GM12878 (cell line): ENCODE measurements at regions not wholly inside any gene's neighbourhood (a gene's known extent, or its start where the extent isn't known, plus 50 kb on each side); places are given as distances from the start of the nearest gene placed in this dataset.

ENCODE experiments used
- ATAC-seq: fragments of 200-7000 bp; cut with Tn5 transposase; 3 replicates; pipeline ENCODE4 v1.9.1; 2020; ENCODE audit warnings: mild to moderate bottlenecking, moderate library complexity
- BruUV-seq: library from RNA; stranded (reverse); fragments of 400-500 nt; replicated peaks from 2 replicates; lab custom pipeline; 2021; lab: Mats Ljungman, UMichigan
- CTCF ChIA-PET: fragments of 300-600 bp; sonication (Branson Sonifier 250); formaldehyde crosslinking; extraction: SDS; loops from one replicate; lab custom pipeline; 2021; ENCODE audit warnings: inconsistent platforms; lab: Yijun Ruan, JAX
- POLR2A ChIA-PET: fragments of 350-600 bp; formaldehyde crosslinking; extraction: SDS; loops from one replicate; lab custom pipeline; 2021; ENCODE audit warnings: inconsistent platforms; lab: Charles Lee
- RAD21 ChIA-PET: fragments of 300-600 bp; sonication (Branson Sonifier 250); formaldehyde crosslinking; loops from one replicate; lab custom pipeline; 2023; ENCODE audit warnings: antibody characterized with exemption; ENCODE audit not compliant: unreplicated experiment; lab: Charles Lee
- SMC1A ChIA-PET: fragments of 300-600 bp; sonication (Branson Sonifier 250); formaldehyde crosslinking; loops from one replicate; lab custom pipeline; 2023; ENCODE audit not compliant: unreplicated experiment, uncharacterized antibody; lab: Charles Lee
- DNase-seq: peaks from one replicate; pipeline ENCODE4 v3.0.0-alpha.2; 2011; ENCODE audit warnings: low read depth, low spot score
- FAIRE-seq: peaks from 3 replicates; lab custom pipeline; 2011; peaks lifted over from hg19 to GRCh38; lab: Jason Lieb, UNC
- H2AFZ ChIP-seq: 2 replicates; pipeline ENCODE4 v1.6.0; 2011; ENCODE audit warnings: low read depth, low read length, control low read depth; ENCODE audit not compliant: control insufficient read depth
- H3K27ac ChIP-seq: 2 replicates; pipeline ENCODE4 v1.5.1; 2011; ENCODE audit warnings: control low read depth; ENCODE audit not compliant: control insufficient read depth, insufficient read depth
- H3K27me3 ChIP-seq, 2 experiments: replicated peaks in 1 of 2; 2 replicates each; pipeline versions ENCODE4 v1.6.0 to v1.6.1; 2011; ENCODE audit warnings: low read length in 1 of 2; ENCODE audit not compliant: control insufficient read depth in 2 of 2, insufficient read depth in 2 of 2
- H3K36me3 ChIP-seq, 2 experiments: 2 replicates each; pipeline ENCODE4 v1.5.1; 2011; ENCODE audit warnings: low read length in 1 of 2; ENCODE audit not compliant: control insufficient read depth in 2 of 2, insufficient read depth in 2 of 2
- H3K4me1 ChIP-seq: 2 replicates; pipeline ENCODE4 v1.6.1; 2011; ENCODE audit warnings: mild to moderate bottlenecking, low read length, moderate library complexity, mixed read lengths; ENCODE audit not compliant: control insufficient read depth, insufficient read depth
- H3K4me2 ChIP-seq: 2 replicates; pipeline ENCODE4 v1.6.0; 2011; ENCODE audit warnings: control low read depth; ENCODE audit not compliant: control insufficient read depth, insufficient read depth
- H3K4me3 ChIP-seq: fragments of 200-600 bp; sonication (generic); 2 replicates; pipeline ENCODE4 v1.5.1; 2016
- H3K79me2 ChIP-seq: 2 replicates; pipeline ENCODE4 v1.6.0; 2011; ENCODE audit warnings: low read length; ENCODE audit not compliant: control insufficient read depth, insufficient read depth
- H3K9ac ChIP-seq: 2 replicates; pipeline ENCODE4 v1.8.0; 2011; ENCODE audit warnings: low read length, control low read depth, mixed read lengths; ENCODE audit not compliant: control insufficient read depth, insufficient read depth
- H3K9me3 ChIP-seq: replicated peaks from 3 replicates; pipeline ENCODE4 v1.5.1; 2011; ENCODE audit warnings: mild to moderate bottlenecking, low read length; ENCODE audit not compliant: control insufficient read depth, insufficient read depth
- H4K20me1 ChIP-seq: 2 replicates; pipeline ENCODE4 v1.6.0; 2011; ENCODE audit not compliant: control insufficient read depth, insufficient read depth
- CREB1 ChIP-seq: IDR thresholded peaks from 2 replicates; pipeline ENCODE4 v1.6.1; 2012; ENCODE audit warnings: low read depth, mild to moderate bottlenecking, inconsistent platforms
- CUX1 ChIP-seq: IDR thresholded peaks from 2 replicates; pipeline ENCODE4 v1.6.1; 2012; ENCODE audit warnings: improper control_type of control experiment, low read depth, low read length; ENCODE audit not compliant: insufficient replicate concordance
- ETV6 ChIP-seq, 2 experiments: fragments of 450-650 bp in 1 of 2; IDR thresholded peaks in 1 of 2; conservative IDR thresholded peaks in 1 of 2; 2 replicates each; pipeline ENCODE4 v1.6.1; 2014; ENCODE audit warnings: antibody characterized with exemption in 1 of 2, borderline replicate concordance in 1 of 2, low read depth in 1 of 2, mild to moderate bottlenecking in 1 of 2, moderate library complexity in 1 of 2
- PML ChIP-seq: IDR thresholded peaks from 2 replicates; pipeline ENCODE4 v1.6.1; 2012; ENCODE audit warnings: low read length, inconsistent platforms
- TCF12 ChIP-seq: IDR thresholded peaks from 2 replicates; pipeline ENCODE4 v1.6.1; 2011; ENCODE audit warnings: low read depth, mild to moderate bottlenecking, low read length
- WGBS: methylation state at CpG from one replicate; pipeline ENCODE4 v1.1.6; 2016; ENCODE audit warnings: low lambda C conversion rate; ENCODE audit not compliant: insufficient replicate concordance, insufficient coverage; ENCODE audit errors: missing lambda C conversion rate; 5-methylcytosine and 5-hydroxymethylcytosine counted together
- in situ Hi-C: fragments of 300-500 bp; cut with MboI; formaldehyde crosslinking; loops from 9 replicates; pipeline ENCODE4 v1.14.3; 2018; ENCODE audit warnings: mixed read lengths
- intact Hi-C: fragments of 100-400 bp; cut with micrococcal nuclease; formaldehyde crosslinking; loops from one replicate; pipeline ENCODE4 v1.14.2; 2022; ENCODE audit not compliant: unreplicated experiment

- H3K4me3 ChIP-seq: no peak overlapping the region
- no peak for FAIRE-seq
- H2AFZ ChIP-seq: no peak overlapping the region
- no peak for ATAC-seq
- no peaks in the 10 kb centered on the region; a peak in 1 of 4 replicates for H3K27me3 ChIP-seq
- H3K27ac ChIP-seq: no peak overlapping the region
- H3K36me3 ChIP-seq: no peaks in the 10 kb centered on the region
- no TSS peak for BruUV-seq
- no peaks in the 10 kb centered on the region for H3K79me2 ChIP-seq
- no peak overlapping the region for H3K4me2 ChIP-seq
- in situ Hi-C loops: no loop called here
- 40% methylated on average over 13 of the region's 13 CpGs for WGBS
- RAD21 ChIA-PET: no interaction called here
- intact Hi-C loops: no loop called here
- no peaks in the 10 kb centered on the region for H3K9me3 ChIP-seq
- POLR2A ChIA-PET: no interaction called here
- no peak for DNase-seq
- H3K4me1 ChIP-seq: no peaks in the 10 kb centered on the region
- no peaks in the 10 kb centered on the region for H4K20me1 ChIP-seq
- H3K9ac ChIP-seq: no peak overlapping the region
- SMC1A ChIA-PET: no interaction called here
- CTCF ChIA-PET: no interaction called here
- TF ChIP-seq ETV6 (conservative IDR thresholded peaks at IDR 0.05 in 1 of 2, IDR thresholded peaks at IDR 0.05 in 1 of 2; ENCODE audit: borderline replicate concordance in 1 of 2, low read depth in 1 of 2) (no peak), TCF12 (no peak), PML (no peak), CREB1 (no peak), CUX1 (no peak)
- TF ChIP-seq, all 136 proteins: peak for 0
These were observed 114.9 kb upstream of the MYCN start for GRCh38 chr2:15825276-15825980.
